Adrenal gland (tissue), 5 donors: ENCODE measurements at regions not wholly inside any gene's neighbourhood (a gene's known extent, or its start where the extent isn't known, plus 50 kb on each side); places are given as distances from the start of the nearest gene placed in this dataset.

ENCODE experiments used
- CTCF ChIP-seq, 6 experiments: fragments of 450-650 bp in 4 of 6; fragments of 200-600 bp in 2 of 6; sonication (generic) in 1 of 6; IDR thresholded peaks; 1 replicate in 5 of 6; 2 replicates in 1 of 6; pipeline versions ENCODE4 v1.5.1 to v1.8.0; 2016 to 2021; ENCODE audit warnings: antibody characterized with exemption in 6 of 6, mild to moderate bottlenecking in 2 of 6, moderate library complexity in 1 of 6
- POLR2A ChIP-seq, 2 donors: fragments of 450-650 bp; IDR thresholded peaks; one replicate each; pipeline ENCODE4 v1.6.1; 2017; ENCODE audit warnings: antibody characterized with exemption in 2 of 2, mild to moderate bottlenecking in 2 of 2, moderate library complexity in 1 of 2
- donor health status: DM: no; HTN: no; CAD: no.

GRCh38 chr20:60236613-60237012 is 278.4 kb downstream of the CDH26 start:
- no peak for TF ChIP-seq CTCF (IDR thresholded peaks at IDR 0.05)
- no peak for TF ChIP-seq POLR2A (IDR thresholded peaks at IDR 0.05)
